ENCODE measurements at regions not wholly inside any gene's neighbourhood (a gene's known extent, or its start where the extent isn't known, plus 50 kb on each side); places are given as distances from the start of the nearest gene placed in this dataset.

DNA sequence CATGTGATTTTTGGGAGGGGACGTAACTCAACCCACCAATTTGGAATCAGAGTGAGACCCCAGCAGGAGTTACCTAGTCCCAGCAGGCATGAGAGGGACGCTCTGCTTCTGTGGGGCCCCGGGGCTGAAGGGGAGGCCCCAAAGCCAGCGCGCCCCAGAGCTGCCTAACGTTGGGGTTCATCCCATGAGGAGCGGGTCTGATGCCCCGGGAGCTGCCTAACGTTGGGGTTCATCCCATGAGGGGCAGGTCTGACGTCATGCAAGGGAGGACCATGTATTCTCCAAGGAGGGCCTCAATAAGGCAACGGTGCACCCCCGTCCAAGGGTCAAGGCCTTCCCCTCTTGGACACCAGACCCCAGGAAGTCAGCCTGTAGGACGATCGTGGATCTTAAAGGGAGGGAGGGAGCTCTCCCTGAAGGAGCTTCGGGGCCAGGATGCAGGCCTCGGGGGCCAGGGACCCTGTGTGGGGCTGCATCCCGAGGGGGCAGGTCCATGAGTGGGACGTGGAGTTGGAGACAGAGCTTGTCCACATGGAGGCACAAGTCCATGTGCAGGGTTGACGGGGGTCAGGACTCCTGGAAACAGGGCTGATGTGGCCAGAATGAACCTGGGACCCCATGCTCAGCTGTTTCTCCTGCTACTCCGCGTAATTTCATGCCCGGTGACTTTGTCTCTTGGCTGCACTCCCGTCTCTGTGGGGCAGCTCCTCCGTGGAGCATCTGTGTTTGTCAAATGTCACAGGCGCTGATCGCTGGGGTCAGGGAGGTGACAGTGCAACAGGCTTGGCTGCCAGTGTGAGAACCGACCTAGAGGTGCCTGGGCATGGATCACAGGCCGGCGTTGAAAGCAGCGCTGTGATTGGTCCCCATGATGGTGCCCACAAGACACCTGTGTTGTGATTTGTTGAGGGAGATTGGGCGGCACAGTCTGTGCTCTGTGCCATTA is 1029.1 kb downstream of the BRD1 start:
- Histone ChIP-seq H3K4me3 (no peak overlapping the region), H3K36me3 (ENCODE audit: insufficient read depth in 1 of 2, low read depth in 1 of 2) (no peaks in the 10 kb centered on the region), H3K9me3 (no peaks in the 10 kb centered on the region), H3K27me3 (ENCODE audit: insufficient read depth in 3 of 3, low read length in 2 of 3) (no peaks in the 10 kb centered on the region), H3K27ac (no peak overlapping the region), H3K4me1 (no peaks in the 10 kb centered on the region)
- 67 to 69% (median 68%) methylated on average over 31 of the region's 31 CpGs for WGBS, 3 donors
- TF ChIP-seq, protein P1, sequence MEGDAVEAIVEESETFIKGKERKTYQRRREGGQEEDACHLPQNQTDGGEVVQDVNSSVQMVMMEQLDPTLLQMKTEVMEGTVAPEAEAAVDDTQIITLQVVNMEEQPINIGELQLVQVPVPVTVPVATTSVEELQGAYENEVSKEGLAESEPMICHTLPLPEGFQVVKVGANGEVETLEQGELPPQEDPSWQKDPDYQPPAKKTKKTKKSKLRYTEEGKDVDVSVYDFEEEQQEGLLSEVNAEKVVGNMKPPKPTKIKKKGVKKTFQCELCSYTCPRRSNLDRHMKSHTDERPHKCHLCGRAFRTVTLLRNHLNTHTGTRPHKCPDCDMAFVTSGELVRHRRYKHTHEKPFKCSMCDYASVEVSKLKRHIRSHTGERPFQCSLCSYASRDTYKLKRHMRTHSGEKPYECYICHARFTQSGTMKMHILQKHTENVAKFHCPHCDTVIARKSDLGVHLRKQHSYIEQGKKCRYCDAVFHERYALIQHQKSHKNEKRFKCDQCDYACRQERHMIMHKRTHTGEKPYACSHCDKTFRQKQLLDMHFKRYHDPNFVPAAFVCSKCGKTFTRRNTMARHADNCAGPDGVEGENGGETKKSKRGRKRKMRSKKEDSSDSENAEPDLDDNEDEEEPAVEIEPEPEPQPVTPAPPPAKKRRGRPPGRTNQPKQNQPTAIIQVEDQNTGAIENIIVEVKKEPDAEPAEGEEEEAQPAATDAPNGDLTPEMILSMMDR (IDR thresholded peaks at IDR 0.05): no peak
- no peak for ATAC-seq
- no peak for DNase-seq
- intact Hi-C loops (cut with DNase I): no loop called here

DNA sequence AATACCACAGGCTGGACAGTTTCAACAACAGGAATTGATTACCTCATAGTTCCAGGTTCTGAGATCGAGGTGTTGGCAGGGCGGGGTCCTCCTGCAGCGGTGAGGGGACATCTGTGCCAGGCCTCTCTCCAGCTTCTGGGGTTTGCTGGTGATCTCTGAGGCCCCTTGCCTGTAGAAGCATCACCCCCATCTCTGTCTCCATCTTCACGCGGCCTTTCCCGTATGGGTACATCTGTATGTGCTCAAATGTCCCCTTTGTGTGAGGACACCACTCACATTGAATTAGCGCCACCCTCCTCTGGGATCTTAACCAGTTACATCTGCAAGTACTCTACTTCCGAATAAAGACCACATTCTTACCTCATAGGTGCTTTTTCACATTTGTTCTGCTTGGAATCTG is 1029.9 kb downstream of the BRD1 start:
- Histone ChIP-seq H3K27me3 (ENCODE audit: insufficient read depth in 3 of 3, low read length in 2 of 3) (no peaks in the 10 kb centered on the region), H3K9me3 (no peaks in the 10 kb centered on the region), H3K4me3 (no peak overlapping the region), H3K4me1 (no peaks in the 10 kb centered on the region), H3K36me3 (ENCODE audit: insufficient read depth in 1 of 2, low read depth in 1 of 2) (no peaks in the 10 kb centered on the region), H3K27ac (no peak overlapping the region)
- DNase-seq (no peak), ATAC-seq (no peak)
- intact Hi-C loops (cut with DNase I): no loop called here
- 88 to 90% (median 89%) methylated on average over 8 of the region's 8 CpGs for WGBS, 3 donors
- TF ChIP-seq, protein P1 (IDR thresholded peaks at IDR 0.05): no peak

DNA sequence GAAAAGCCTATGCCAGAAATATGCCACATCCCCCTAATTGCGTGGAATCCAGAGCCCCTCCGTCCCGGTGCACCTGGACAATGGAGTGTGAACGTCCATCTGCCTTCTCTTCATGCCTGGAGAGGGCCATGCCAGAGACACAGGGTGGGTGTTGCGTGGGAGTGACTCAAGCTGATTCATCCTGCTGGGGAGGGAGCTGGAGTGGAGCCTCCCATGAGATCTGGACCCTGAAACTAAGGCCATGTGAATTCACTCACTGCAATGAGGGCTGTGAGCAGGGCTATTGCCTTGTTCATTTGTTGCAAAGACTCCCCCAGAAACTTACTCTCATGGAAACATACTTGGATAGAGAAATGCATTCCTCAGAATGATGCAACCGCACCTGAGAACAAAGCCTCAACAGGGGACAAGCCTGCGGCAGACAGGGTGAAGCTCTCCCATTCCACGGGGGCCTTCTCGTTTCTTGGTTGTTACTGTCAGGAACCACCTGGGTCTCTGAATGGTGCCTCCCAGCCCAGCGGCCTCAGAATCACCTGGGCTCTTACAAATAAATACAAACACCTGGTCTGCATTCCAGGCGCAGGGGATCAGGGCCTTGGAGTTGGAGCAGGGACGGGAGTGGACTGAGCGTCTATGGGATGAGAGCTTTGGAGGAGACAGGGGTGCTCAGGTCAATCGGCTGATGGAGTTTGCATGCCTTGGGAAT is 1031.2 kb downstream of the BRD1 start:
- intact Hi-C loops (cut with DNase I): no loop called here
- DNase-seq (no peak), ATAC-seq (no peak)
- no peak overlapping the region for H3K4me3 ChIP-seq
- TF ChIP-seq, protein P1 (IDR thresholded peaks at IDR 0.05): no peak
- 64 to 66% (median 66%) methylated on average over 14 of the region's 14 CpGs for WGBS, 3 donors
- no peaks in the 10 kb centered on the region for H3K4me1 ChIP-seq
- no peaks in the 10 kb centered on the region for H3K36me3 ChIP-seq (ENCODE audit: insufficient read depth in 1 of 2, low read depth in 1 of 2)
- no peak overlapping the region for H3K27ac ChIP-seq
- H3K9me3 ChIP-seq: no peaks in the 10 kb centered on the region
- peaks cover 0 to 2% (median 0%) of the 10 kb centered on the region in 3 donors for H3K27me3 ChIP-seq (ENCODE audit: insufficient read depth in 3 of 3, low read length in 2 of 3)

DNA sequence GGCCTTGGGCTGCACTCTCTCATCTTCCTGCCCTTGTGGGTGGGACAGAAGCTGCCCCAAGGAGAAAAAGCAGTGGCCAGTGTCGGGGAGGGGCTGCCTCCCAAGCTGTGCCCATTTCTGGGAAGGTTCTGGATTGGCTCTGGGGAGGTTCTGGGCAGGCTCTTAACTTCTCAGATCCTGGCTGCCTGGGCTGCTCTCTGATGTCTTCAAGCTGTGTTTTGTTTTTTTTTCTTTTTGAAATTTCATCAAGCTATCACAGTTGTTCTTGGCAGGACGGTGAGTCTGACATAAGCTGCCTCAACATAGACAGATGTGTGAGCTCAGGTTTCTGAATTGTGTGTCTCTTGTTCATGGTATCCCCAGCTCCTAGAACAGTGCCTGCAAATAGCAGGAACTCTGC is 1032.0 kb downstream of the BRD1 start:
- Histone ChIP-seq H3K4me3 (no peak overlapping the region), H3K9me3 (no peaks in the 10 kb centered on the region), H3K36me3 (ENCODE audit: insufficient read depth in 1 of 2, low read depth in 1 of 2) (no peaks in the 10 kb centered on the region), H3K27me3 (ENCODE audit: insufficient read depth in 3 of 3, low read length in 2 of 3) (peaks cover 0 to 2% (median 0%) of the 10 kb centered on the region in 3 donors), H3K4me1 (no peaks in the 10 kb centered on the region), H3K27ac (no peak overlapping the region)
- 14 to 16% (median 15%) methylated on average over 2 of the region's 2 CpGs for WGBS, 3 donors
- DNase-seq: no peak
- TF ChIP-seq, protein P1 (IDR thresholded peaks at IDR 0.05): no peak
- no peak for ATAC-seq
- intact Hi-C loops (cut with DNase I): no loop called here

Measured in psoas muscle (tissue), 7 donors.